ENCODE measurements at regions not wholly inside any gene's neighbourhood (a gene's known extent, or its start where the extent isn't known, plus 50 kb on each side); places are given as distances from the start of the nearest gene placed in this dataset.
A peak's percentile ranks its signal among the peaks of the same experiment; 100 is the strongest.

GRCh38 chr17:73801455-73802100, 157.3 kb upstream of the SDK2 start:
- Histone ChIP-seq H3K4me1 (replicated peaks) (peaks cover 7% of the 10 kb centered on the region), H3K4me3 (no peak overlapping the region), H3K27me3 (replicated peaks) (0 out of 2 replicates have a peak, but pooled peaks cover 3% of the 10 kb centered on the region), H3K27ac (no peak overlapping the region), H3K36me3 (no peaks in the 10 kb centered on the region), H3K9me3 (replicated peaks) (0 out of 2 replicates have a peak, but pooled peaks cover 3% of the 10 kb centered on the region)
- DNase-seq (ENCODE audit: low read depth in 1 of 2, low spot score in 2 of 2): no peak

- Histone ChIP-seq H3K4me1 (replicated peaks) (peaks cover 7% of the 10 kb centered on the region), H3K27me3 (replicated peaks) (0 out of 2 replicates have a peak, but pooled peaks cover 3% of the 10 kb centered on the region), H3K9me3 (replicated peaks) (0 out of 2 replicates have a peak, but pooled peaks cover 3% of the 10 kb centered on the region), H3K4me3 (no peak overlapping the region), H3K27ac (no peak overlapping the region), H3K36me3 (no peaks in the 10 kb centered on the region)
- DNase-seq (ENCODE audit: low read depth in 1 of 2, low spot score in 2 of 2): no peak
These were observed 158.1 kb upstream of the SDK2 start for GRCh38 chr17:73802314-73802713.

GRCh38 chr17:73802871-73803270, 158.6 kb upstream of the SDK2 start:
- Histone ChIP-seq H3K4me3 (no peak overlapping the region), H3K27ac (no peak overlapping the region), H3K4me1 (replicated peaks) (peaks cover 2% of the 10 kb centered on the region), H3K36me3 (no peaks in the 10 kb centered on the region), H3K9me3 (replicated peaks) (0 out of 2 replicates have a peak, but pooled peaks cover 3% of the 10 kb centered on the region), H3K27me3 (replicated peaks) (0 out of 2 replicates have a peak, but pooled peaks cover 3% of the 10 kb centered on the region)
- no peak for DNase-seq (ENCODE audit: low read depth in 1 of 2, low spot score in 2 of 2)

- Histone ChIP-seq H3K27ac (no peak overlapping the region), H3K4me3 (no peak overlapping the region), H3K36me3 (no peaks in the 10 kb centered on the region), H3K9me3 (replicated peaks) (0 out of 2 replicates have a peak, but pooled peaks cover 3% of the 10 kb centered on the region), H3K4me1 (replicated peaks) (no peaks in the 10 kb centered on the region), H3K27me3 (replicated peaks) (0 out of 2 replicates have a peak, but pooled peaks cover 3% of the 10 kb centered on the region)
- DNase-seq (ENCODE audit: low read depth in 1 of 2, low spot score in 2 of 2): peak in 1 of 2 experiments; percentile 31
These were observed 159.8 kb upstream of the SDK2 start for GRCh38 chr17:73803964-73804435.

- H3K27me3 ChIP-seq (replicated peaks): no peaks in the 10 kb centered on the region
- H3K4me3 ChIP-seq: no peak overlapping the region
- H3K9me3 ChIP-seq (replicated peaks): no peaks in the 10 kb centered on the region
- H3K36me3 ChIP-seq: no peaks in the 10 kb centered on the region
- H3K4me1 ChIP-seq (replicated peaks): no peaks in the 10 kb centered on the region
- no peak overlapping the region for H3K27ac ChIP-seq
- no peak for DNase-seq (ENCODE audit: low read depth in 1 of 2, low spot score in 2 of 2)
These were observed 162.5 kb upstream of the SDK2 start for GRCh38 chr17:73806768-73807167.

- Histone ChIP-seq H3K9me3 (replicated peaks) (no peaks in the 10 kb centered on the region), H3K27ac (no peak overlapping the region), H3K36me3 (no peaks in the 10 kb centered on the region), H3K4me3 (no peak overlapping the region), H3K4me1 (replicated peaks) (no peaks in the 10 kb centered on the region), H3K27me3 (replicated peaks) (peaks cover 14% of the 10 kb centered on the region)
- DNase-seq (ENCODE audit: low read depth in 1 of 2, low spot score in 2 of 2): no peak
These were observed 169.0 kb upstream of the SDK2 start for GRCh38 chr17:73813201-73813600.

- Histone ChIP-seq H3K4me1 (replicated peaks) (no peaks in the 10 kb centered on the region), H3K4me3 (no peak overlapping the region), H3K27ac (no peak overlapping the region), H3K36me3 (no peaks in the 10 kb centered on the region), H3K27me3 (replicated peaks) (peaks cover 14% of the 10 kb centered on the region), H3K9me3 (replicated peaks) (no peaks in the 10 kb centered on the region)
- DNase-seq (ENCODE audit: low read depth in 1 of 2, low spot score in 2 of 2): no peak
These were observed 169.8 kb upstream of the SDK2 start for GRCh38 chr17:73814075-73814474.

- Histone ChIP-seq H3K36me3 (no peaks in the 10 kb centered on the region), H3K9me3 (replicated peaks) (no peaks in the 10 kb centered on the region), H3K4me1 (replicated peaks) (no peaks in the 10 kb centered on the region), H3K4me3 (no peak overlapping the region), H3K27ac (no peak overlapping the region), H3K27me3 (replicated peaks) (peaks cover 14% of the 10 kb centered on the region)
- DNase-seq (ENCODE audit: low read depth in 1 of 2, low spot score in 2 of 2): no peak
These were observed 171.2 kb upstream of the SDK2 start for GRCh38 chr17:73815474-73815873.

- Histone ChIP-seq H3K4me3 (no peak overlapping the region), H3K9me3 (replicated peaks) (no peaks in the 10 kb centered on the region), H3K36me3 (no peaks in the 10 kb centered on the region), H3K27ac (no peak overlapping the region), H3K4me1 (replicated peaks) (no peaks in the 10 kb centered on the region), H3K27me3 (replicated peaks) (peaks cover 29% of the 10 kb centered on the region)
- no peak for DNase-seq (ENCODE audit: low read depth in 1 of 2, low spot score in 2 of 2)
These were observed 175.5 kb upstream of the SDK2 start for GRCh38 chr17:73819440-73820395.

GRCh38 chr17:73820686-73821448, 176.6 kb upstream of the SDK2 start:
- Histone ChIP-seq H3K27me3 (replicated peaks) (peaks cover 34% of the 10 kb centered on the region), H3K36me3 (no peaks in the 10 kb centered on the region), H3K27ac (no peak overlapping the region), H3K4me1 (replicated peaks) (no peaks in the 10 kb centered on the region), H3K4me3 (no peak overlapping the region), H3K9me3 (replicated peaks) (no peaks in the 10 kb centered on the region)
- no peak for DNase-seq (ENCODE audit: low read depth in 1 of 2, low spot score in 2 of 2)

GRCh38 chr17:73821665-73822064, 177.4 kb upstream of the SDK2 start:
- Histone ChIP-seq H3K4me3 (no peak overlapping the region), H3K27ac (no peak overlapping the region), H3K27me3 (replicated peaks) (peaks cover 34% of the 10 kb centered on the region), H3K9me3 (replicated peaks) (no peaks in the 10 kb centered on the region), H3K36me3 (no peaks in the 10 kb centered on the region), H3K4me1 (replicated peaks) (no peaks in the 10 kb centered on the region)
- DNase-seq (ENCODE audit: low read depth in 1 of 2, low spot score in 2 of 2): no peak

GRCh38 chr17:73822371-73822770, 178.1 kb upstream of the SDK2 start:
- no peak overlapping the region for H3K4me3 ChIP-seq
- H3K27ac ChIP-seq: no peak overlapping the region
- H3K9me3 ChIP-seq (replicated peaks): no peaks in the 10 kb centered on the region
- no peaks in the 10 kb centered on the region for H3K36me3 ChIP-seq
- peaks cover 39% of the 10 kb centered on the region for H3K27me3 ChIP-seq (replicated peaks)
- DNase-seq (ENCODE audit: low read depth in 1 of 2, low spot score in 2 of 2): no peak
- no peaks in the 10 kb centered on the region for H3K4me1 ChIP-seq (replicated peaks)

GRCh38 chr17:73823684-73824083, 179.4 kb upstream of the SDK2 start:
- Histone ChIP-seq H3K27me3 (replicated peaks) (peaks cover 47% of the 10 kb centered on the region), H3K4me3 (no peak overlapping the region), H3K36me3 (no peaks in the 10 kb centered on the region), H3K9me3 (replicated peaks) (no peaks in the 10 kb centered on the region), H3K27ac (no peak overlapping the region), H3K4me1 (replicated peaks) (no peaks in the 10 kb centered on the region)
- DNase-seq (ENCODE audit: low read depth in 1 of 2, low spot score in 2 of 2): no peak
